Upper lobe of right lung (tissue), 1 donor: ENCODE measurements at regions not wholly inside any gene's neighbourhood (a gene's known extent, or its start where the extent isn't known, plus 50 kb on each side); places are given as distances from the start of the nearest gene placed in this dataset. TPM values are rescaled to one million over a fixed set of nuclear protein-coding genes. Genes with fewer than 3 reads are reported as not detected.

Experiments used
- ATAC-seq: fragments of 200-7000 bp; cut with Tn5 transposase; one replicate; pipeline ENCODE4 v1.9.1; 2020; ENCODE audit warnings: mild to moderate bottlenecking, moderate library complexity
- DNase-seq: peaks from one replicate; pipeline ENCODE4 v3.0.0-alpha.2; 2020
- H3K27ac ChIP-seq: fragments of 200-600 bp; one replicate; pipeline ENCODE4 v1.8.0; 2022
- H3K27me3 ChIP-seq: fragments of 200-600 bp; one replicate; pipeline ENCODE4 v1.8.0; 2022; ENCODE audit warnings: mild to moderate bottlenecking
- H3K36me3 ChIP-seq: fragments of 200-600 bp; one replicate; pipeline ENCODE4 v1.8.0; 2022
- H3K4me1 ChIP-seq: fragments of 200-600 bp; one replicate; pipeline ENCODE4 v1.8.0; 2022
- H3K4me3 ChIP-seq: fragments of 200-600 bp; one replicate; pipeline ENCODE4 v1.8.0; 2022; ENCODE audit warnings: mild to moderate bottlenecking
- H3K9me3 ChIP-seq: fragments of 200-600 bp; one replicate; pipeline ENCODE4 v1.8.0; 2022
- intact Hi-C: fragments of 100-400 bp; cut with DNase I; formaldehyde crosslinking; loops from one replicate; pipeline ENCODE4 v1.11.0; 2022
- microRNA-seq: library from miRNA; unstranded; fragments of <30 nt; microRNA quantifications from one replicate; pipeline ENCODE4 v1.2.0, GENCODE V29; 2020; ENCODE audit warnings: borderline microRNAs expressed
- TF ChIP-seq, protein P1 (sequence below): fragments of 200-600 bp; IDR thresholded peaks from one replicate; pipeline ENCODE4 v1.8.0; 2022; ENCODE audit warnings: antibody characterized with exemption
- donor health status: DM: no; HTN: yes; CAD: no; lungs with severe emphysema.

DNA sequence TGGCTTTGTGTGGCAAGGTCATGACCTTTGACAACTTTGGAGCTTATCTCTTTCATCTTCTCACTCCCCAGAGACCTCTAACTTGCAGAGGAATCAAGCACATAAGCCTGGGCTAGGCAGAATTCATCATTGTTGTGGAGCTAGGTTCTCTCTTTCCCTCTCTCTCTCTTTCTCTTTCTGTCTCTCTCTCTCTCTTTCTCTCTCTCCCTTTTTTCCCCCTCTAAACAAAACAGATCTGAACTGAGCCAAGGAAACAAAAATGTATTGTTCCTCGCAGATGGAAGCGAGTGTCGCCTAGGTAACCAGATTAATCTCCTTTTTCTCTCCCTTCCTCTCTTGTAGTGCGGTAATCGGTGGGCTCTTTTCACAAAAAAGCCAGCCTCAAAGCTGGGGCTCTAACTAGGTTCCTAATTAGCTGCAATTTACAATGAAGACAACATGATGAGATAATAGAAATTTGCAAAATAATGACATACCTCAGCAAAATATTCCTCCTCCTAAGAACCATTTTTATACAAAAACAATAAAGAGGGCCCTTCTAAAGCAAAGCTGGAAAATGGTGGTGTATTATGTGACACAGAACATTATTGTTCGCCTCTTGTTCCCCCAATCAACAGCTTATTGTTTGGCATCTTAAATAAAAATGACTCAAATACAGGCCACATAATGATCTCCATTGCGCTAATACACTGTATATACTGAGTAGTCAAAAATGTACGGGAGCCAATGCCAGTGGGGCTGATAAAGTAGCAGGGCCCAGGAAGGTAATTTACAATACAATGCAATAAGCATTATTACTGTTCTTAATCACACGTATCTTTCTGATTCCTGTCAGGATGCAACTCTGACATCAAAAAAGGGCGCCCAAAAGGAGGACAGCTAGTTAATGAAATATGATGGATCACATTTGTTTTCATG lies 65.7 kb upstream of the SOX5 start:
- TF ChIP-seq, protein P1, sequence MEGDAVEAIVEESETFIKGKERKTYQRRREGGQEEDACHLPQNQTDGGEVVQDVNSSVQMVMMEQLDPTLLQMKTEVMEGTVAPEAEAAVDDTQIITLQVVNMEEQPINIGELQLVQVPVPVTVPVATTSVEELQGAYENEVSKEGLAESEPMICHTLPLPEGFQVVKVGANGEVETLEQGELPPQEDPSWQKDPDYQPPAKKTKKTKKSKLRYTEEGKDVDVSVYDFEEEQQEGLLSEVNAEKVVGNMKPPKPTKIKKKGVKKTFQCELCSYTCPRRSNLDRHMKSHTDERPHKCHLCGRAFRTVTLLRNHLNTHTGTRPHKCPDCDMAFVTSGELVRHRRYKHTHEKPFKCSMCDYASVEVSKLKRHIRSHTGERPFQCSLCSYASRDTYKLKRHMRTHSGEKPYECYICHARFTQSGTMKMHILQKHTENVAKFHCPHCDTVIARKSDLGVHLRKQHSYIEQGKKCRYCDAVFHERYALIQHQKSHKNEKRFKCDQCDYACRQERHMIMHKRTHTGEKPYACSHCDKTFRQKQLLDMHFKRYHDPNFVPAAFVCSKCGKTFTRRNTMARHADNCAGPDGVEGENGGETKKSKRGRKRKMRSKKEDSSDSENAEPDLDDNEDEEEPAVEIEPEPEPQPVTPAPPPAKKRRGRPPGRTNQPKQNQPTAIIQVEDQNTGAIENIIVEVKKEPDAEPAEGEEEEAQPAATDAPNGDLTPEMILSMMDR, result no peak
- ATAC-seq, result no peak
- H3K9me3 ChIP-seq, result no peaks in the 10 kb centered on the region

DNA sequence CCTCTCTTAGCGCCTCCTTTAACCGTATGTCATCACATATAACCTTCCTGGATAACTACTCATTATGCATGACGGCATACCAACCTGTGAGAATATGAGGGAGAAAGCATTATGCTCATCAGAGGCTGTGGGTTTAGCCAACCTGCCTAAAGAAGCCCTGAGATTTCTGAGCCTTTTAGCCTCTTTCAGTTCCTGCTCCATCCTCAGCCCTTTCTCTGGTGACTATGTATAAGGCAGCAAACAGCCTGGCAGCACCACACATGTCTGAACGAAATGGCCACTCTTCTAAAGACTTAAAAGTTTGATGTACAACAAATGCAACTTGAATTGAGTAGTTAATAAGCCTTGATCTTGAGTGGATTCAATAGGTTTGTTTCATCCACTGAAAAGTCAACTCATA lies 64.8 kb upstream of the SOX5 start:
- TF ChIP-seq, protein P1, result no peak
- intact Hi-C loops, result no loop called here
- Histone ChIP-seq H3K27ac (no peak overlapping the region), H3K36me3 (no peaks in the 10 kb centered on the region), H3K9me3 (no peaks in the 10 kb centered on the region), H3K4me3 (no peak overlapping the region), H3K4me1 (no peaks in the 10 kb centered on the region), H3K27me3 (no peaks in the 10 kb centered on the region)
- ATAC-seq (no peak), DNase-seq (no peak)

More for the DNA sequence above, 65.7 kb upstream of the SOX5 start:
- no peaks in the 10 kb centered on the region for H3K27me3 ChIP-seq
- no peaks in the 10 kb centered on the region for H3K36me3 ChIP-seq
- H3K4me3 ChIP-seq, result no peak overlapping the region
- H3K4me1 ChIP-seq, result no peaks in the 10 kb centered on the region
- intact Hi-C loops, result no loop called here
- H3K27ac ChIP-seq, result no peak overlapping the region
- DNase-seq, result no peak

DNA sequence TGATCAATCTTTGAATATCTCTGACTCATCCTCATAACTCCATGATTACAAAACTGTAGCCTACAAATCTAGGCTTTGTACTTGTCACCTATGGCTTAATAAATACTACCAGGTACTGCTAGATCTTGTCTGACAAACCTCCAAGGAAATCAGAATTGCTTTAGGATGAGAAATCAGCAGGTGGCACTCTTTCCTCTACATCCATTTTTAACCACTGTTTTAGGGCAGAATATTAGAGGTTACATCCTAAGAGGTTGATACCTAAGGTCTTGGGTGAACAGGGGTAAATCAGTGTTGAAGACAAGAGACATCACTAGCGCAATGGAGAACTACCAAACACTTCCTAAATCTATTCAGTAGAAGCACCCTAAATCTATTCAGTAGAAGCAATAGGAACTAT lies 63.1 kb upstream of the SOX5 start:
- Histone ChIP-seq H3K36me3 (no peaks in the 10 kb centered on the region), H3K4me3 (no peak overlapping the region), H3K4me1 (no peaks in the 10 kb centered on the region), H3K27ac (no peak overlapping the region), H3K9me3 (no peaks in the 10 kb centered on the region), H3K27me3 (no peaks in the 10 kb centered on the region)
- ATAC-seq (no peak), DNase-seq (no peak)
- intact Hi-C loops, result no loop called here
- TF ChIP-seq, protein P1, result no peak

DNA sequence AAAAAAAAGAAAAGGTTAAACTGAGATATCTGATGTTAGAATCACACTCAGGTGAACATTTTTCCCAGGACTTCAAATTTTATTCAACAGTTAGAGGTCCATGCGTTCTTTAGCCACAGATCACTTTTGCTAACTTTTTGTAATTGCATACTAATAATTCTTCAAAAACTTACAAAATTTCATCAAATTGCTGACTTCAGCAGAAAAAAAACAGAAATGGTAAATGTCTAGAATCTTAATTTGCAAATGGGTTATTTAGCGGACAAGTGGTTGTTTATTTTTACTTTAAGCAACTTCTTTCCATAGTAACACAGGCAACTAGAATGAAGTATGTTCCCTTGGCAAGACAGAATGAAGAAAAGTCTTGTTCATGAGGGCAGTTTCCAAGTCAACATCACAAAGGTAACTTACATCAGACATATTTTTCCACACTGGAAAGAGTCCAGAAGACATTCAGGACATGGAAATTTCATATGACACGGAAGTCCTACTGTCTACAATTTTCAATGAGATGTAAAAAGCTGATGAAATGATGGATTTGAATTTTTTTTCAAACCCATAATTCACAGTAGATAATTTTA lies 62.5 kb upstream of the SOX5 start:
- H3K27ac ChIP-seq, result no peak overlapping the region
- TF ChIP-seq, protein P1, result no peak
- H3K4me3 ChIP-seq, result no peak overlapping the region
- H3K4me1 ChIP-seq, result no peaks in the 10 kb centered on the region
- no peaks in the 10 kb centered on the region for H3K36me3 ChIP-seq
- intact Hi-C loops, result no loop called here
- no peaks in the 10 kb centered on the region for H3K27me3 ChIP-seq
- ATAC-seq (no peak), DNase-seq (no peak)
- H3K9me3 ChIP-seq, result no peaks in the 10 kb centered on the region

DNA sequence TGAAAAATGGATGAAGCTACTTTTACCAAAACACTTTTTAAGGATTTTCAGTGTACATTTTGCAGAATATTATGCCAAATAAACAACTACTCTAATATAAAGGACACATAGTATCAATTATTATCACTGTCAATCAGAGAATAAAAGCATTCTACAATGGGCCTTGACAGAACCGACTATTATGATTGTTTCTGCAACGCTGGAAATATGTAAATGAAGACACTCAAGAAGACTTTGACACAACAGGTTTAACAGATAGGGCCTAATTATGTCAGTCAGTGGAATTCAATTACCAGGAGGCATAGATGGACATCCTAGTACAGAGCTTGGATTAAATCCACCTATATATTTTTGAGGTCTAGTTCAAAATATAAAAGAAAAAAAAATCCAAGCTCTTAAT lies 58.7 kb upstream of the SOX5 start:
- Histone ChIP-seq H3K36me3 (no peaks in the 10 kb centered on the region), H3K4me1 (no peaks in the 10 kb centered on the region), H3K4me3 (no peak overlapping the region), H3K9me3 (no peaks in the 10 kb centered on the region), H3K27me3 (no peaks in the 10 kb centered on the region), H3K27ac (no peak overlapping the region)
- no peak for DNase-seq
- intact Hi-C loops, result no loop called here
- no peak for ATAC-seq
- TF ChIP-seq, protein P1, result no peak

Small RNAs in the stretch of these regions (microRNA-seq; reads per million reads assigned to microRNA genes)
- not detected for gene MIR920
